ENCODE measurements at regions not wholly inside any gene's neighbourhood (a gene's known extent, or its start where the extent isn't known, plus 50 kb on each side); places are given as distances from the start of the nearest gene placed in this dataset.

DNA sequence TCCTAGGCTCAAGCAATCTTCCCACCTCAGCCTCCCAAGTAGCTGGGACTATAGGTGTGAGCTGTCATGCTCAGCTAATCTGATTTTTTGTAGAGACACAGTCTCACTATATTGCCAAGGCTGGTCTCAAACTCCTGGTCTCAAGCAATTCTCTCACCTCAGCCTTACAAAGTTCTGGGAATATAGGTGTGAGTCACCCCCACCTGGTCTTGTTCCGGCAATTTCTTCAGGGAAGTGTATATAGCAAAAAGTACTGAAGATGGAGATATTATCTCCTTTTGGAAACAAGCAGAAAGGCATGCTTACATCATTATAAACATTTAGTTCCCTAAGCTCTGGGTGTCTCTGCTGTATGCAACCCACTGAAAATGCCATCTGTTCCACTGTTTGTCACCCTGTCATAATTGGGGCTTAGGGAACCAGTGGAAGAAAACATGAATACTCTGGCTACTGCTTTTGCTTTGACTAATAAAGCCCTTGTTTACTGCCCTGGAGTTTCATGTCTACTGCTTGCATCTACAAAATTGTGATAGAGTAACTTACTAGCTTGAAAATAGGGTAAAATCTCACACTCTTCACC is 940.2 kb downstream of the GALC start:
- TF ChIP-seq Cebpa-rat (IDR thresholded peaks at IDR 0.05) = no peak
- Histone ChIP-seq H3K4me1 (no peaks in the 10 kb centered on the region), H4K20me1 (no peaks in the 10 kb centered on the region), H3K4me3 (no peak overlapping the region), H3K27ac (no peak overlapping the region), H3K36me3 (no peaks in the 10 kb centered on the region), H3K27me3 (no peaks in the 10 kb centered on the region), H3K4me2 (no peak overlapping the region), H3K9me3 (replicated peaks in 1 of 11) (no peaks in the 10 kb centered on the region), H3K9ac (no peak overlapping the region)

DNA sequence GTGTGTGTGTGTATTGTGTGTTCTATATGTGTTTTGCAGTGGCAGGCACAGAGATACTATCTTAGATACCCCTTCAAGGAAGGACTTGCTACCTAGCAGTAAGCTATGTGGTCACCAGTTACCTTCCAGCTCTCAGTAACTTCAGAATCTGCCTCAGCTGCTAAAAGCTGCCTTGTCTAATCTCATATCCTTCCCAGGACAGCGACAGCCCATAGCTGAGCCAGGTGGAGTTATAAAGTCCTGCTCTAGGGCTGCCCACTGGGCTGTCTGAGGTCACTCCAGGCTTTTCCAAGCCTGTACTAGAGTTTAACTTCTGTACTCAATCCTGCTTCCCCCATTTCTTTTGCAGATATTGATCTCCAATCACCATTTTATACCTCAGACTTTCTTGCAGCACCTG is 942.6 kb downstream of the GALC start:
- no peak overlapping the region for H3K9ac ChIP-seq
- H3K4me1 ChIP-seq = no peaks in the 10 kb centered on the region
- no peak overlapping the region for H3K27ac ChIP-seq
- H4K20me1 ChIP-seq = no peaks in the 10 kb centered on the region
- TF ChIP-seq Cebpa-rat (IDR thresholded peaks at IDR 0.05) = no peak
- H3K36me3 ChIP-seq = no peaks in the 10 kb centered on the region
- H3K4me3 ChIP-seq = no peak overlapping the region
- H3K9me3 ChIP-seq (replicated peaks in 1 of 11) = no peaks in the 10 kb centered on the region
- H3K27me3 ChIP-seq = no peaks in the 10 kb centered on the region
- no peak overlapping the region for H3K4me2 ChIP-seq

GRCh38 chr14:87049950-87050349 is 943.0 kb downstream of the GALC start:
- TF ChIP-seq Cebpa-rat (IDR thresholded peaks at IDR 0.05) = no peak
- no peaks in the 10 kb centered on the region for H3K36me3 ChIP-seq
- H3K9me3 ChIP-seq (replicated peaks in 1 of 11) = no peaks in the 10 kb centered on the region
- no peak overlapping the region for H3K27ac ChIP-seq
- H3K4me1 ChIP-seq = no peaks in the 10 kb centered on the region
- H4K20me1 ChIP-seq = no peaks in the 10 kb centered on the region
- H3K4me2 ChIP-seq = no peak overlapping the region
- no peaks in the 10 kb centered on the region for H3K27me3 ChIP-seq
- H3K4me3 ChIP-seq = no peak overlapping the region
- no peak overlapping the region for H3K9ac ChIP-seq

GRCh38 chr14:87046960-87047359 is 946.0 kb downstream of the GALC start:
- no peak for TF ChIP-seq Cebpa-rat (IDR thresholded peaks at IDR 0.05)
- no peaks in the 10 kb centered on the region for H3K27me3 ChIP-seq
- no peaks in the 10 kb centered on the region for H3K9me3 ChIP-seq (replicated peaks in 1 of 11)
- no peak overlapping the region for H3K4me3 ChIP-seq
- H3K27ac ChIP-seq = no peak overlapping the region
- H3K4me2 ChIP-seq = no peak overlapping the region
- no peaks in the 10 kb centered on the region for H3K36me3 ChIP-seq
- H3K4me1 ChIP-seq = no peaks in the 10 kb centered on the region
- no peak overlapping the region for H3K9ac ChIP-seq
- H4K20me1 ChIP-seq = no peaks in the 10 kb centered on the region

- Histone ChIP-seq H3K4me3 (no peak overlapping the region), H3K27ac (no peak overlapping the region), H3K9ac (no peak overlapping the region), H3K4me2 (no peak overlapping the region), H4K20me1 (no peaks in the 10 kb centered on the region), H3K9me3 (replicated peaks in 1 of 11) (no peaks in the 10 kb centered on the region), H3K36me3 (no peaks in the 10 kb centered on the region), H3K4me1 (no peaks in the 10 kb centered on the region), H3K27me3 (no peaks in the 10 kb centered on the region)
- TF ChIP-seq Cebpa-rat (IDR thresholded peaks at IDR 0.05) = no peak
These were observed 947.0 kb downstream of the GALC start for GRCh38 chr14:87045956-87046355.

GRCh38 chr14:87045246-87045645 is 947.7 kb downstream of the GALC start:
- H3K9ac ChIP-seq = no peak overlapping the region
- no peaks in the 10 kb centered on the region for H4K20me1 ChIP-seq
- no peaks in the 10 kb centered on the region for H3K9me3 ChIP-seq (replicated peaks in 1 of 11)
- H3K27me3 ChIP-seq = no peaks in the 10 kb centered on the region
- H3K27ac ChIP-seq = no peak overlapping the region
- H3K4me3 ChIP-seq = no peak overlapping the region
- H3K4me1 ChIP-seq = no peaks in the 10 kb centered on the region
- no peak overlapping the region for H3K4me2 ChIP-seq
- no peaks in the 10 kb centered on the region for H3K36me3 ChIP-seq
- no peak for TF ChIP-seq Cebpa-rat (IDR thresholded peaks at IDR 0.05)

- no peaks in the 10 kb centered on the region for H3K4me1 ChIP-seq
- H3K4me3 ChIP-seq = no peak overlapping the region
- H3K27ac ChIP-seq = no peak overlapping the region
- no peak overlapping the region for H3K9ac ChIP-seq
- H3K4me2 ChIP-seq = no peak overlapping the region
- H3K27me3 ChIP-seq = no peaks in the 10 kb centered on the region
- no peaks in the 10 kb centered on the region for H3K9me3 ChIP-seq (replicated peaks in 1 of 11)
- no peak for TF ChIP-seq Cebpa-rat (IDR thresholded peaks at IDR 0.05)
- H3K36me3 ChIP-seq = no peaks in the 10 kb centered on the region
- no peaks in the 10 kb centered on the region for H4K20me1 ChIP-seq
These were observed 948.2 kb downstream of the GALC start for GRCh38 chr14:87044807-87045206.

GRCh38 chr14:87043667-87044200 is 949.2 kb downstream of the GALC start:
- TF ChIP-seq Cebpa-rat (IDR thresholded peaks at IDR 0.05) = no peak
- H4K20me1 ChIP-seq = no peaks in the 10 kb centered on the region
- no peak overlapping the region for H3K9ac ChIP-seq
- H3K36me3 ChIP-seq = no peaks in the 10 kb centered on the region
- no peak overlapping the region for H3K4me2 ChIP-seq
- H3K9me3 ChIP-seq (replicated peaks in 1 of 11) = no peaks in the 10 kb centered on the region
- H3K4me3 ChIP-seq = no peak overlapping the region
- no peaks in the 10 kb centered on the region for H3K4me1 ChIP-seq
- H3K27me3 ChIP-seq = no peaks in the 10 kb centered on the region
- H3K27ac ChIP-seq = no peak overlapping the region

DNA sequence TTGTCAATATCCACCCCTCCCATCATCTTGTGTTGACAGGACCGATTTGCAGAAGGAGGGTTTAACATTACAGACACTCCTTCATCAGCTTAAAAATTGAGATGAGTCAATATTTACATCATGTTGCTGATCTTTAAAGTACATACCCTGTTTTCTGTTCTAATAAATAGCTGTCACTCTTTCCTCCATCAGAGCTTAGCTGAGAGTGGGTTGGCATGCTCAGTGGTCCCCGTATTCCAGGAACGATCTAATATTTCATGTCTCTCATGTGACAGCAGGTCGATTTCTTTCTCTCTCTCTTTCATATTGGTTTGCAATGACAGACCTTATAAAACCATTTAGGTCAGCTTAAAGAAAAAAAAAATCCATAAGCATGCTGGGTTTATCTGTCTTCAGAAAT is 950.6 kb downstream of the GALC start:
- Histone ChIP-seq H3K9ac (no peak overlapping the region), H4K20me1 (no peaks in the 10 kb centered on the region), H3K9me3 (replicated peaks in 1 of 11) (no peaks in the 10 kb centered on the region), H3K27ac (no peak overlapping the region), H3K4me2 (no peak overlapping the region), H3K36me3 (no peaks in the 10 kb centered on the region), H3K4me3 (no peak overlapping the region), H3K4me1 (no peaks in the 10 kb centered on the region), H3K27me3 (no peaks in the 10 kb centered on the region)
- TF ChIP-seq Cebpa-rat (IDR thresholded peaks at IDR 0.05) = no peak

DNA sequence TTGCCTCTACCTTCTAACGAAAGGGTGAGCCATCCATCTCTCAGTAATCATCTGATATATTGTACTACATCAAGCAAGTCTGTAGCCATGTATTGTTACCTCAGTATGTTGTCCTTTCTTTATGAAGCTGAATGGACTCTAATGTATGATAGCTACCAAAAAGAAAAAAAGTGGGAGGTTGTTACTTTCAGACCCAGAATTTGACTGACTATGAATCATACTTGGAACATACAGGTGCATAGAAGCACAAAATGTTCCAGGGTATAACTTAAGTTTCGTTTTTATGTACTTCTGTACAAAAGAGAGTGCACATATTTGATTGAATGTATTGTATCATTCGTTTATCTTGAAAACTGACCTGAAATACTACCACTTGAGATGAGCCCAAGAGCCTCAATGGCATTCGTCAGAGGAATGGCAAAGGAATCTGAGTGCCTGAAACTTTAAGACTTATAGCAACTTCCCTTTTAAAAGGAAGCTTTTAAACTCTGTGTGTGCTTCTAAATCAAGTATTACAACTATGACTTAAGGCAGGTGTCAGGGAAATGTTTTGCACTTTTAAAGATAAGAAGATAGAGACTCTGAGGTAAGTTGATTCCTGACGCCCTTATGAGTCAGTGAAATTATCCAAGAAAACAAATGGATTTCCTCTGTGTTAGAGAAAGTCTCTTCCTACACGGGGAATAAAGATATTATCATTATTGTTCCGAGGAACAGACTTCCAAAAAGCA is 951.5 kb downstream of the GALC start:
- no peak for TF ChIP-seq Cebpa-rat (IDR thresholded peaks at IDR 0.05)
- Histone ChIP-seq H3K4me3 (no peak overlapping the region), H4K20me1 (no peaks in the 10 kb centered on the region), H3K9me3 (replicated peaks in 1 of 11) (no peaks in the 10 kb centered on the region), H3K9ac (no peak overlapping the region), H3K27me3 (no peaks in the 10 kb centered on the region), H3K4me1 (no peaks in the 10 kb centered on the region), H3K4me2 (no peak overlapping the region), H3K27ac (no peak overlapping the region), H3K36me3 (no peaks in the 10 kb centered on the region)
